Chondrocyte (in vitro differentiated cells): ENCODE measurements at regions not wholly inside any gene's neighbourhood (a gene's known extent, or its start where the extent isn't known, plus 50 kb on each side); places are given as distances from the start of the nearest gene placed in this dataset.
"Not testable (repeated sequence)": the region's sequence is repeated elsewhere in the genome, so short reads cannot be mapped to it uniquely, and the experiment has no call there.

Experiments used
- DNase-seq: peaks from one replicate; pipeline ENCODE4 v3.0.0; 2021; ENCODE audit warnings: mixed read lengths, low spot score
- H3K27ac Mint-ChIP-seq: one replicate; pipeline ENCODE4 v1.8.0; 2021; ENCODE audit warnings: mild to moderate bottlenecking, moderate library complexity, mixed read lengths; ENCODE audit not compliant: unreplicated experiment
- H3K27me3 Mint-ChIP-seq: 2 replicates; pipeline ENCODE4 v1.8.0; 2021; ENCODE audit warnings: low read depth, mixed read lengths
- H3K36me3 Mint-ChIP-seq: 2 replicates; pipeline ENCODE4 v1.8.0; 2021; ENCODE audit warnings: low read depth, mixed read lengths
- H3K4me1 Mint-ChIP-seq: 2 replicates; pipeline ENCODE4 v1.8.0; 2021; ENCODE audit warnings: low read depth, mild to moderate bottlenecking, mixed read lengths
- H3K4me3 Mint-ChIP-seq: one replicate; pipeline ENCODE4 v1.8.0; 2021; ENCODE audit warnings: mild to moderate bottlenecking, moderate library complexity, mixed read lengths; ENCODE audit not compliant: unreplicated experiment
- H3K9me3 Mint-ChIP-seq: 2 replicates; pipeline ENCODE4 v1.8.0; 2021; ENCODE audit warnings: low read depth, mixed read lengths
- CTCF ChIP-seq: fragments of 200-600 bp; sonication (generic); IDR thresholded peaks from 2 replicates; pipeline ENCODE4 v1.5.0; 2021; ENCODE audit warnings: antibody characterized with exemption, mild to moderate bottlenecking, moderate library complexity

GRCh38 chr10:57053530-57053929, 692.5 kb upstream of the ZWINT start:
- Mint-ChIP-seq H3K27ac (no peak overlapping the region), H3K4me3 (no peak overlapping the region)

GRCh38 chr10:57049096-57049495, 688.0 kb upstream of the ZWINT start:
- no peak overlapping the region for H3K4me3 Mint-ChIP-seq
- H3K36me3 Mint-ChIP-seq = no peaks in the 10 kb centered on the region
- H3K27me3 Mint-ChIP-seq = no peaks in the 10 kb centered on the region
- H3K27ac Mint-ChIP-seq = no peak overlapping the region
- H3K4me1 Mint-ChIP-seq = no peaks in the 10 kb centered on the region
- peaks cover 14% of the 10 kb centered on the region for H3K9me3 Mint-ChIP-seq
- no peak for DNase-seq
- no peak for TF ChIP-seq CTCF

More at GRCh38 chr10:57053530-57053929, 692.5 kb upstream of the ZWINT start:
- Mint-ChIP-seq H3K36me3 (no peaks in the 10 kb centered on the region), H3K4me1 (no peaks in the 10 kb centered on the region), H3K9me3 (peaks cover 32% of the 10 kb centered on the region), H3K27me3 (no peaks in the 10 kb centered on the region)
- DNase-seq = no peak
- TF ChIP-seq CTCF = no peak

GRCh38 chr10:57038531-57038930, 677.5 kb upstream of the ZWINT start:
- no peak overlapping the region for H3K4me3 Mint-ChIP-seq
- no peak overlapping the region for H3K27ac Mint-ChIP-seq
- DNase-seq = no peak

GRCh38 chr10:57035310-57035709, 674.3 kb upstream of the ZWINT start:
- no peaks in the 10 kb centered on the region for H3K27me3 Mint-ChIP-seq
- H3K4me1 Mint-ChIP-seq = no peaks in the 10 kb centered on the region
- H3K4me3 Mint-ChIP-seq = no peak overlapping the region
- peaks cover 16% of the 10 kb centered on the region for H3K9me3 Mint-ChIP-seq
- DNase-seq = no peak
- no peak for TF ChIP-seq CTCF
- H3K36me3 Mint-ChIP-seq = no peaks in the 10 kb centered on the region
- H3K27ac Mint-ChIP-seq = no peak overlapping the region

More at GRCh38 chr10:57038531-57038930, 677.5 kb upstream of the ZWINT start:
- TF ChIP-seq CTCF = no peak
- no peaks in the 10 kb centered on the region for H3K36me3 Mint-ChIP-seq
- H3K4me1 Mint-ChIP-seq = no peaks in the 10 kb centered on the region
- H3K9me3 Mint-ChIP-seq = no peaks in the 10 kb centered on the region
- no peaks in the 10 kb centered on the region for H3K27me3 Mint-ChIP-seq

- H3K27me3 Mint-ChIP-seq, H3K27ac Mint-ChIP-seq, DNase-seq, H3K4me3 Mint-ChIP-seq, H3K4me1 Mint-ChIP-seq, H3K36me3 Mint-ChIP-seq: not testable (repeated sequence)
- peaks cover 23% of the 10 kb centered on the region for H3K9me3 Mint-ChIP-seq
Observed at GRCh38 chr10:57032301-57032700, 671.2 kb upstream of the ZWINT start.

- no peaks in the 10 kb centered on the region for H3K4me1 Mint-ChIP-seq
- no peak overlapping the region for H3K27ac Mint-ChIP-seq
- H3K27me3 Mint-ChIP-seq = no peaks in the 10 kb centered on the region
- no peaks in the 10 kb centered on the region for H3K36me3 Mint-ChIP-seq
- no peak overlapping the region for H3K4me3 Mint-ChIP-seq
- peaks cover 23% of the 10 kb centered on the region for H3K9me3 Mint-ChIP-seq
- no peak for TF ChIP-seq CTCF
- DNase-seq = no peak
Observed at GRCh38 chr10:57031346-57031745, 670.3 kb upstream of the ZWINT start.
